ENCODE measurements at regions not wholly inside any gene's neighbourhood (a gene's known extent, or its start where the extent isn't known, plus 50 kb on each side); places are given as distances from the start of the nearest gene placed in this dataset.

DNA sequence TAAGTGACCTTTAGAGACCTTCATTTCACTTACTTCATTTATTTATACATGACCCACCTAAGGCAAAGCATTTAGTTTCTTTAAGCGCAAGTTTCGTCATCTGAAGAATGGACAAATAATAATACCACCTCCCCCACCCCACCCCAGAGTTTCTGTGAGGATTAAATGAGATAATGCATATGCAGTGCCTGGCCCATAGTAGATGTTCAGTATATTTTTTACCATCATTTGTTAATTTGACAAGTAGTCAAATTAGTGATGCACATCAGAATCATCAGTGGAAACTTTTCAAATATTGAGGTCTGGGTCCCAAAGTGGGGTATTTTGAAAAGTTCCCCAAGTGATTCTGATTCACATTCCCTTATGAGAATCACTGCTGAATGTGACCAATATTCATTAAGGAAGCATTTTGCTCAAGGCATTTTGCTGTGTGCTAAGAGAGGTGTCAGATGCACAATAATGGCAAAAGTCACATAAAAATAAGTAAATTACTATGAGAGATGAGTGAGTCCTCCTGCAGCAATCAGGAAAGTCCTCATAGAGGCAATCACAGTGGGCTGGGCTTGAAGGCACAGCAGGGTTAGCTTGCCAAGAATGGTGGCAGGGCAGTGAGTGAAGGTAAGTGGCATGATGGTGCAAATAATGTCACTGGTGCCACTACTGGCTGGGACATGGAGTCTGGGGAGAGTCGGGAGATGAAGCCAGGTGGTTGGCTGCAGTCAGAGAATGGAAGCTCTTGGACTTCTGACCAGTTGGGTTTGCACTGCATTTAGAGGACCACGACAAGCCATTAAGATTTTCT, 244.1 kb downstream of the PTEN start:
- TF ChIP-seq, protein P1, sequence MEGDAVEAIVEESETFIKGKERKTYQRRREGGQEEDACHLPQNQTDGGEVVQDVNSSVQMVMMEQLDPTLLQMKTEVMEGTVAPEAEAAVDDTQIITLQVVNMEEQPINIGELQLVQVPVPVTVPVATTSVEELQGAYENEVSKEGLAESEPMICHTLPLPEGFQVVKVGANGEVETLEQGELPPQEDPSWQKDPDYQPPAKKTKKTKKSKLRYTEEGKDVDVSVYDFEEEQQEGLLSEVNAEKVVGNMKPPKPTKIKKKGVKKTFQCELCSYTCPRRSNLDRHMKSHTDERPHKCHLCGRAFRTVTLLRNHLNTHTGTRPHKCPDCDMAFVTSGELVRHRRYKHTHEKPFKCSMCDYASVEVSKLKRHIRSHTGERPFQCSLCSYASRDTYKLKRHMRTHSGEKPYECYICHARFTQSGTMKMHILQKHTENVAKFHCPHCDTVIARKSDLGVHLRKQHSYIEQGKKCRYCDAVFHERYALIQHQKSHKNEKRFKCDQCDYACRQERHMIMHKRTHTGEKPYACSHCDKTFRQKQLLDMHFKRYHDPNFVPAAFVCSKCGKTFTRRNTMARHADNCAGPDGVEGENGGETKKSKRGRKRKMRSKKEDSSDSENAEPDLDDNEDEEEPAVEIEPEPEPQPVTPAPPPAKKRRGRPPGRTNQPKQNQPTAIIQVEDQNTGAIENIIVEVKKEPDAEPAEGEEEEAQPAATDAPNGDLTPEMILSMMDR (IDR thresholded peaks at IDR 0.05) = no peak
- no peak for TF ChIP-seq POLR2AphosphoS5 (IDR thresholded peaks at IDR 0.05)
